Psoas muscle (tissue), 7 donors: ENCODE measurements at regions not wholly inside any gene's neighbourhood (a gene's known extent, or its start where the extent isn't known, plus 50 kb on each side); places are given as distances from the start of the nearest gene placed in this dataset.

Experiments used
- ATAC-seq, 4 donors: fragments of 200-7000 bp; cut with Tn5 transposase; one replicate each; pipeline ENCODE4 v1.9.1; 2020; ENCODE audit warnings: moderate library complexity in 3 of 4, mild to moderate bottlenecking in 2 of 4
- DNase-seq, 2 donors: peaks; one replicate each; pipeline ENCODE4 v3.0.0-alpha.2; 2020
- H3K27ac ChIP-seq: fragments of 200-600 bp; one replicate; pipeline ENCODE4 v1.8.0; 2022
- H3K27me3 ChIP-seq, 3 donors: fragments of 200-600 bp in 1 of 3; one replicate each; pipeline versions ENCODE4 v1.6.1 to v1.8.0; 2013 to 2022; ENCODE audit warnings: low read length in 2 of 3, mild to moderate bottlenecking in 2 of 3, moderate library complexity in 1 of 3; ENCODE audit not compliant: insufficient read depth in 3 of 3
- H3K36me3 ChIP-seq, 2 donors: fragments of 200-600 bp in 1 of 2; one replicate each; pipeline versions ENCODE4 v1.6.1 to v1.8.0; 2013 to 2022; ENCODE audit warnings: low read depth in 1 of 2, mild to moderate bottlenecking in 1 of 2, moderate library complexity in 1 of 2; ENCODE audit not compliant: insufficient read depth in 1 of 2
- H3K4me1 ChIP-seq: fragments of 200-600 bp; one replicate; pipeline ENCODE4 v1.8.0; 2022
- H3K4me3 ChIP-seq: fragments of 200-600 bp; one replicate; pipeline ENCODE4 v1.8.0; 2022; ENCODE audit warnings: mild to moderate bottlenecking
- H3K9me3 ChIP-seq: fragments of 200-600 bp; one replicate; pipeline ENCODE4 v1.8.0; 2022
- CTCF ChIP-seq: fragments of 200-600 bp; IDR thresholded peaks from one replicate; pipeline ENCODE4 v1.8.0; 2022; ENCODE audit warnings: antibody characterized with exemption
- WGBS, 3 donors: extraction: QIAGEN DNeasy Blood & Tissue Kit; methylation state at CpG; one replicate each; pipeline versions ENCODE4 v1.1.6 to v1.1.7; 2013; 5-methylcytosine and 5-hydroxymethylcytosine counted together
- intact Hi-C, 2 donors: fragments of 100-400 bp; cut with DNase I; formaldehyde crosslinking; loops; one replicate each; pipeline versions ENCODE4 v1.11.0 to v1.14.2; 2022
- donor health status: healthy with polysubstance abuse.
- donor health status: DM: no; HTN: no; CAD: no; lungs with moderate emphysema.
- donor health status: Bipolar disorder and iron deficiency.
- donor health status: healthy.
- donor health status: DM: yes; HTN: yes; CAD: no.
- donor health status: DM: no; HTN: no; CAD: no.
- donor health status: DM: yes; HTN: yes; CAD: no.

DNA sequence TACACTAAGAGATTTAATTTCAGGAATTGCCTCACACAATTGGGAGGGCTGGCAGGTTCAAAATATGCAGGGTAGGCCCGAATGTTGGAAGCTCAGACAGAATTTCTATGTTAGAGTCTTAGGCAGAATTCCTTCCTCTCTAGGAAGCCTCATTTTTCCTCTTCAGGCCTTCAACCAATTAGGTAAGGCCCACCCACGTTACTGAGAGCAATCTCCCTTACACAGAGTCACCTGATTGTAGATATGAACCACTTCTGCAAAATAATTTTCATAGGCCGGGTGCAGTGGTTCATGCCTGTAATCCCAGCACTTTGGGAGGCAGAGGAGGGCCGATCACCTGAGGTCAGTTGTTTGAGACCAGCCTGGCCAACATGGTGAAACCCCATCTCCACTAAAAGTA is 50.2 kb upstream of the HIVEP1 start:
- ATAC-seq, result no peak
- Histone ChIP-seq H3K27ac (no peak overlapping the region), H3K27me3 (no peaks in the 10 kb centered on the region), H3K36me3 (no peaks in the 10 kb centered on the region), H3K9me3 (no peaks in the 10 kb centered on the region), H3K4me1 (no peaks in the 10 kb centered on the region), H3K4me3 (no peak overlapping the region)
- 89 to 92% (median 91%) methylated on average over 4 of the region's 4 CpGs for WGBS, 3 donors
- no peak for TF ChIP-seq CTCF
- intact Hi-C loops, result no loop called here
- no peak for DNase-seq

- Histone ChIP-seq H3K4me1 (no peaks in the 10 kb centered on the region), H3K9me3 (no peaks in the 10 kb centered on the region), H3K27me3 (no peaks in the 10 kb centered on the region), H3K36me3 (no peaks in the 10 kb centered on the region), H3K27ac (no peak overlapping the region), H3K4me3 (no peak overlapping the region)
- ATAC-seq (no peak), DNase-seq (no peak)
- intact Hi-C loops, result no loop called here
- WGBS, 3 donors, result 67 to 75% (median 71%) methylated on average over 12 of the region's 12 CpGs
- no peak for TF ChIP-seq CTCF
These were observed 51.0 kb upstream of the HIVEP1 start for GRCh38 chr6:11960909-11961779.

DNA sequence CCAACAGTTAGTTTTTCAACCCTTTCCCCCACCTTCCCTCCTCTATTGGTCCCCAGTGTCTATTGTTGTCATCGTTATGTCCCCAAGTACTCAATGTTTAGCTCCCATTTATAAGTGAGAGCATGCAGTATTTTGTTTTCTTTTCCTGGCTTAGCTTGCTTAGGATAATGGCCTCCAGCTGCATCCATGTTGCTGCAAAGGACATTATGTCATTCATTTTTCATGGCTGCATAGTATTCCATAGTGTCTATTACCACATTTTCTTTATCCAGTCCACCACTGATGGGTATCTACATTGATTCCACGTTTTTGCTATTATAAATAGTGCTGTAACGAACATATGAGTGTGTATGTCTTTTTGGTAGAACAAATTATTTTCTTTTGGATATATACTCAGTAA is 55.3 kb upstream of the HIVEP1 start:
- WGBS, 3 donors, result 71 to 78% (median 77%) methylated on average over 3 of the region's 3 CpGs
- no peak overlapping the region for H3K4me3 ChIP-seq
- no peaks in the 10 kb centered on the region for H3K27me3 ChIP-seq
- no peak overlapping the region for H3K27ac ChIP-seq
- TF ChIP-seq CTCF, result no peak
- no peaks in the 10 kb centered on the region for H3K9me3 ChIP-seq
- H3K36me3 ChIP-seq, result no peaks in the 10 kb centered on the region
- ATAC-seq (no peak), DNase-seq (no peak)
- intact Hi-C loops, result no loop called here
- no peaks in the 10 kb centered on the region for H3K4me1 ChIP-seq

- no peaks in the 10 kb centered on the region for H3K4me1 ChIP-seq
- 34 to 53% (median 39%) methylated on average over 2 of the region's 2 CpGs for whole genome bisulfite sequencing, 3 donors
- ATAC-seq (no peak), DNase-seq (no peak)
- H3K27ac ChIP-seq, result no peak overlapping the region
- no peak overlapping the region for H3K4me3 ChIP-seq
- TF ChIP-seq CTCF, result no peak
- no peaks in the 10 kb centered on the region for H3K36me3 ChIP-seq
- intact Hi-C loops, result no loop called here
- H3K27me3 ChIP-seq, result no peaks in the 10 kb centered on the region
- H3K9me3 ChIP-seq, result no peaks in the 10 kb centered on the region
These were observed 58.5 kb upstream of the HIVEP1 start for GRCh38 chr6:11953641-11954040.

DNA sequence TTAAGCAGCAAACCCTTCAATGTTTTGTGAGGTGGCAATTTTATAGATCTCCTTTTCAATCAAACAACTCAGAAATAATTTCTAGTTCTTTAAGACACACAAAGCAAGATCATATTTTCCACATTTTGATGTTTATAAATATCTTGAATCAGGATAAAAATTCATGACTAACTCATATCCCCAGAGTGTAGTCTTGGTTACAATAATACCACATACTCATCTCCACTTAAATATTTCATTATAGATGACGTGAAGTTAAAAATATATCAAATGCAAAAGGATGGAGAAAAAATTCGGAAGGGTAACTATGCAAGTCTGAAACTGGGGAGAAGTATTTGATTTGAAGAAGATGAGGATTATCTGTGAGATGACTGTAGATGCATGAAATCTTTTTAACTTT is 59.8 kb upstream of the HIVEP1 start:
- DNase-seq (no peak), ATAC-seq (no peak)
- no peaks in the 10 kb centered on the region for H3K4me1 ChIP-seq
- intact Hi-C loops, result no loop called here
- no peak overlapping the region for H3K27ac ChIP-seq
- H3K9me3 ChIP-seq, result no peaks in the 10 kb centered on the region
- WGBS, 3 donors, result 72 to 82% (median 79%) methylated on average over 2 of the region's 2 CpGs
- no peak for TF ChIP-seq CTCF
- H3K36me3 ChIP-seq, result no peaks in the 10 kb centered on the region
- H3K27me3 ChIP-seq, result no peaks in the 10 kb centered on the region
- H3K4me3 ChIP-seq, result no peak overlapping the region
